IMR-90 (cell line): ENCODE measurements at regions not wholly inside any gene's neighbourhood (a gene's known extent, or its start where the extent isn't known, plus 50 kb on each side); places are given as distances from the start of the nearest gene placed in this dataset.

Experiments used
- ATAC-seq: fragments of 200-7000 bp; cut with Tn5 transposase; 2 replicates; pipeline ENCODE4 v1.9.1; 2020; ENCODE audit warnings: low read depth, mild to moderate bottlenecking, moderate library complexity
- BruUV-seq: library from RNA; stranded (reverse); fragments of 400-500 nt; replicated peaks from 2 replicates; lab custom pipeline; 2021; lab: Mats Ljungman, UMichigan
- CTCF ChIA-PET: fragments of 300-600 bp; formaldehyde crosslinking; extraction: SDS; loops from one replicate; lab custom pipeline; 2021; ENCODE audit warnings: antibody characterized with exemption; lab: Yijun Ruan, JAX
- POLR2A ChIA-PET: fragments of 300-600 bp; sonication (Branson Sonifier 250); formaldehyde crosslinking; loops from one replicate; lab custom pipeline; 2022; ENCODE audit warnings: antibody characterized with exemption; ENCODE audit not compliant: unreplicated experiment; lab: Charles Lee
- DNase-seq: peaks from one replicate; pipeline ENCODE4 v3.0.0; 2013
- H2AFZ ChIP-seq: replicated peaks from 2 replicates; pipeline ENCODE3; 2013; ENCODE audit warnings: low read length, mild to moderate bottlenecking; ENCODE audit not compliant: poor library complexity
- H2AK5ac ChIP-seq: 2 replicates; pipeline ENCODE4 v1.6.1; 2013; ENCODE audit warnings: low read depth, low read length, inconsistent platforms
- H2AK9ac ChIP-seq: replicated peaks from 2 replicates; pipeline ENCODE3; 2013; ENCODE audit warnings: mild to moderate bottlenecking, low read depth, low read length, moderate library complexity; ENCODE audit not compliant: poor library complexity
- H2BK120ac ChIP-seq: 2 replicates; pipeline ENCODE4 v1.6.1; 2013; ENCODE audit warnings: low read depth, low read length, inconsistent platforms
- H2BK15ac ChIP-seq: 3 replicates; pipeline ENCODE4 v1.6.1; 2013; ENCODE audit warnings: low read depth, low read length, inconsistent platforms
- H2BK20ac ChIP-seq: 2 replicates; pipeline ENCODE4 v1.6.1; 2013; ENCODE audit warnings: low read depth, mild to moderate bottlenecking, inconsistent platforms, low read length, moderate library complexity
- H2BK5ac ChIP-seq: 2 replicates; pipeline ENCODE4 v1.6.1; 2013; ENCODE audit warnings: mild to moderate bottlenecking, low read depth, low read length, inconsistent platforms; ENCODE audit not compliant: poor library complexity, severe bottlenecking
- H3K14ac ChIP-seq: replicated peaks from 2 replicates; pipeline ENCODE4 v1.6.1; 2013; ENCODE audit warnings: low read depth, low read length, inconsistent platforms
- H3K18ac ChIP-seq: 2 replicates; pipeline ENCODE4 v1.6.1; 2013; ENCODE audit warnings: low read depth, low read length, control low read depth
- H3K23ac ChIP-seq: 2 replicates; pipeline ENCODE4 v1.6.1; 2013; ENCODE audit warnings: low read depth, low read length, inconsistent platforms
- H3K27ac ChIP-seq: 2 replicates; pipeline ENCODE4 v1.5.1; 2013; ENCODE audit warnings: mild to moderate bottlenecking, control low read depth, low read length; ENCODE audit not compliant: insufficient read depth
- H3K27me3 ChIP-seq: 2 replicates; pipeline ENCODE4 v1.6.1; 2013; ENCODE audit warnings: low read length; ENCODE audit not compliant: control insufficient read depth, insufficient read depth
- H3K36me3 ChIP-seq: 2 replicates; pipeline ENCODE4 v1.6.1; 2013; ENCODE audit warnings: low read length, mixed read lengths; ENCODE audit not compliant: control insufficient read depth, insufficient read depth
- H3K4ac ChIP-seq: 2 replicates; pipeline ENCODE4 v1.6.1; 2013; ENCODE audit warnings: low read depth, low read length, inconsistent platforms
- H3K4me1 ChIP-seq: 2 replicates; pipeline ENCODE4 v1.6.1; 2013; ENCODE audit warnings: low read length, mixed read lengths; ENCODE audit not compliant: control insufficient read depth, insufficient read depth
- H3K4me2 ChIP-seq: 2 replicates; pipeline ENCODE4 v1.6.1; 2013; ENCODE audit warnings: low read depth, mild to moderate bottlenecking, control low read depth, low read length, moderate library complexity
- H3K4me3 ChIP-seq: 2 replicates; pipeline ENCODE4 v1.5.1; 2013; ENCODE audit warnings: low read depth, mild to moderate bottlenecking, control low read depth, low read length, moderate library complexity; ENCODE audit not compliant: insufficient read depth
- H3K56ac ChIP-seq: 2 replicates; pipeline ENCODE4 v1.6.1; 2013; ENCODE audit warnings: low read length, inconsistent platforms; ENCODE audit not compliant: insufficient read depth; ENCODE audit errors: extremely low read depth
- H3K79me1 ChIP-seq, 2 experiments: 2 replicates each; pipeline ENCODE4 v1.6.1; 2013; ENCODE audit warnings: low read length in 2 of 2, inconsistent platforms in 1 of 2, low read depth in 1 of 2
- H3K9ac ChIP-seq: 2 replicates; pipeline ENCODE4 v1.6.1; 2013; ENCODE audit warnings: low read depth, low read length, control low read depth
- H3K9me1 ChIP-seq: 2 replicates; pipeline ENCODE4 v1.6.1; 2013; ENCODE audit warnings: low read length, inconsistent platforms; ENCODE audit not compliant: insufficient read depth
- H3K9me3 ChIP-seq: 2 replicates; pipeline ENCODE4 v1.6.1; 2013; ENCODE audit warnings: low read length; ENCODE audit not compliant: control insufficient read depth, insufficient read depth
- H4K20me1 ChIP-seq: 2 replicates; pipeline ENCODE4 v1.6.1; 2013; ENCODE audit warnings: low read length, inconsistent platforms; ENCODE audit not compliant: insufficient read depth
- H4K5ac ChIP-seq: 2 replicates; pipeline ENCODE4 v1.6.1; 2013; ENCODE audit warnings: mild to moderate bottlenecking, low read depth, low read length, control low read depth
- H4K8ac ChIP-seq, 2 experiments: 2 replicates each; pipeline ENCODE4 v1.6.1; 2013; ENCODE audit warnings: low read depth in 2 of 2, low read length in 2 of 2, control low read depth in 1 of 2, inconsistent platforms in 1 of 2
- H4K91ac ChIP-seq: 2 replicates; pipeline ENCODE4 v1.6.1; 2013; ENCODE audit warnings: low read depth, low read length, inconsistent platforms; ENCODE audit not compliant: insufficient read depth
- CHD1 ChIP-seq: IDR thresholded peaks from 2 replicates; pipeline ENCODE4 v1.6.1; 2012; ENCODE audit warnings: low read depth, low read length, improper control_type of control experiment
- MAFK ChIP-seq: IDR thresholded peaks from 2 replicates; pipeline ENCODE4 v1.6.1; 2012; ENCODE audit warnings: low read depth, low read length, improper control_type of control experiment
- MAZ ChIP-seq: IDR thresholded peaks from 2 replicates; pipeline ENCODE4 v1.6.1; 2012; ENCODE audit warnings: low read depth, mild to moderate bottlenecking, low read length, improper control_type of control experiment, moderate library complexity, borderline replicate concordance
- POLR2A ChIP-seq: IDR thresholded peaks from 2 replicates; pipeline ENCODE4 v1.6.1; 2012; ENCODE audit warnings: mild to moderate bottlenecking, low read depth, low read length
- RAD21 ChIP-seq: IDR thresholded peaks from 2 replicates; pipeline ENCODE4 v1.6.1; 2012; ENCODE audit warnings: low read length, improper control_type of control experiment
- RCOR1 ChIP-seq: IDR thresholded peaks from 2 replicates; pipeline ENCODE4 v1.6.1; 2012; ENCODE audit warnings: mild to moderate bottlenecking, low read length, improper control_type of control experiment; ENCODE audit not compliant: insufficient replicate concordance
- USF2 ChIP-seq: fragments of 150-350 bp; IDR thresholded peaks from 2 replicates; pipeline ENCODE4 v1.6.1; 2017; ENCODE audit warnings: mild to moderate bottlenecking, antibody characterized with exemption, low read length, low read depth
- WGBS, 2 experiments: methylation state at CpG; one replicate each; pipeline versions ENCODE4 v1.1.5 to v1.1.7; 2013; ENCODE audit warnings: missing lambda C conversion rate in 2 of 2; ENCODE audit not compliant: insufficient read length in 1 of 2; ENCODE audit errors: extremely low coverage in 2 of 2; 5-methylcytosine and 5-hydroxymethylcytosine counted together
- dilution Hi-C: fragments of 300-500 bp; cut with HindIII; formaldehyde crosslinking; loops from one replicate; pipeline ENCODE4 v1.14.3; 2018; ENCODE audit warnings: low sequenced_read_pairs; ENCODE audit not compliant: unreplicated experiment
- in situ Hi-C: fragments of 300-500 bp; cut with MboI; formaldehyde crosslinking; loops from 3 replicates; pipeline ENCODE4 v1.14.3; 2019; ENCODE audit warnings: low sequenced_read_pairs, inconsistent platforms, mixed read lengths
- intact Hi-C: fragments of 100-400 bp; cut with micrococcal nuclease; formaldehyde crosslinking; loops from 2 replicates; pipeline ENCODE4 v1.10.0; 2022

DNA sequence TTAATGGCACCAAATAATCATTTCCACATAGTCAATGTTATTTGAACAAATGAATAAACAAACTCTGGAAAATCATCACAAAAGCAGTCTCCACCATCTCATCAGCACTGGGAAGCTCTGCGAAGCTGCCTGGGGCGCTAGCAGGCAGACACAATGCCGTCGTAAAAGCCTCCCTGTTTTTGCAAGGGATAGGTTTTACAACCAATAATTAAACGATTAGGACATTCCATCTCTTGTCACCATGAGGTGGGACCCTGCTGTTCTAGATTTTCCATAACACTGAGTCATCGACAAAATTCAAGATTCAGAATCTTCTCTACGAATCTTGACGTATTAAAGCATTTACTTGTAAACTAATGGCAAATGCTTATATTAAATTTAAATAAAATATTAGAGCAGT lies 172.8 kb upstream of the AKR1E2 start:
- no peaks in the 10 kb centered on the region for H3K36me3 ChIP-seq
- H2BK15ac ChIP-seq, result no peak overlapping the region; the same call in 2 of the 3 replicates
- no peak overlapping the region for H4K5ac ChIP-seq
- H3K9me3 ChIP-seq, result no peaks in the 10 kb centered on the region
- H2BK120ac ChIP-seq, result 0 out of 2 replicates have a peak overlapping the region, but pooled peaks have one; percentile 16
- H3K56ac ChIP-seq, result no peak overlapping the region
- peak overlapping the region; percentile 35; the same call in 1 of the 2 replicates for H3K4ac ChIP-seq
- peaks cover 2% of the 10 kb centered on the region for H3K9me1 ChIP-seq
- H3K4me1 ChIP-seq, result peaks cover 4% of the 10 kb centered on the region; the same call in 1 of the 2 replicates
- no peak overlapping the region for H3K23ac ChIP-seq
- no peak for DNase-seq
- no peak overlapping the region; the same call in 1 of the 2 replicates for H4K91ac ChIP-seq
- H3K4me2 ChIP-seq, result no peak overlapping the region
- peak overlapping the region in 1 of 2 experiments; percentile 42; a peak in 1 of 4 replicates for H4K8ac ChIP-seq
- no peak overlapping the region for H2AFZ ChIP-seq
- no peak overlapping the region for H3K27ac ChIP-seq
- intact Hi-C loops, result loop anchor here (5.0 to 10.0 kb wide), 3 partner anchors 141 to 1188 kb away; no protein-coding TSS in a partner anchor
- H2BK20ac ChIP-seq, result peak overlapping the region; percentile 14; the same call in 1 of the 2 replicates
- no peak overlapping the region for H3K18ac ChIP-seq
- no peaks in the 10 kb centered on the region for H3K27me3 ChIP-seq
- H3K79me1 ChIP-seq, result peaks cover 0 to 7% of the 10 kb centered on the region in 2 experiments; a peak in 2 of 4 replicates
- H2BK5ac ChIP-seq, result no peak overlapping the region
- H3K9ac ChIP-seq, result no peak overlapping the region
- H3K4me3 ChIP-seq, result no peak overlapping the region
- in situ Hi-C loops, result loop anchor here (10.0 kb wide), 1 partner anchor 1468 kb away; no protein-coding TSS in a partner anchor
- no TSS peak for BruUV-seq
- no peak for ATAC-seq
- H3K14ac ChIP-seq, result no peak overlapping the region
- POLR2A ChIA-PET, result no interaction called here
- dilution Hi-C loops, result no loop called here
- H2AK9ac ChIP-seq, result no peak overlapping the region
- CTCF ChIA-PET, result no interaction called here
- peak overlapping the region; percentile 78; the same call in 1 of the 2 replicates for H2AK5ac ChIP-seq
- WGBS, 2 experiments, result 100% methylated on average over 2 of the region's 8 CpGs; no CpG with 5 or more reads in 1 of the 2 experiments
- no peak for TF ChIP-seq USF2
- no peak for TF ChIP-seq POLR2A
- TF ChIP-seq MAZ, result no peak
- TF ChIP-seq RCOR1, result no peak
- TF ChIP-seq CHD1, result no peak
- TF ChIP-seq RAD21, result no peak
- no peak for TF ChIP-seq MAFK
- H4K20me1 ChIP-seq, result no peaks in the 10 kb centered on the region
